SU-DHL-6 (cell line): ENCODE measurements at regions not wholly inside any gene's neighbourhood (a gene's known extent, or its start where the extent isn't known, plus 50 kb on each side); places are given as distances from the start of the nearest gene placed in this dataset.

Source experiments
- CTCF ChIP-seq: fragments of 200-600 bp; sonication (generic); IDR thresholded peaks from one replicate; pipeline ENCODE4 v1.5.1; 2017; ENCODE audit warnings: antibody characterized with exemption, mild to moderate bottlenecking, low read length, moderate library complexity; ENCODE audit not compliant: insufficient read depth, poor library complexity, severe bottlenecking
- EZH2phosphoT487 ChIP-seq: fragments of 200-600 bp; sonication (generic), shearing (Covaris generic); conservative IDR thresholded peaks from 2 replicates; pipeline ENCODE4 v1.6.1; 2018; ENCODE audit warnings: mild to moderate bottlenecking, antibody characterized with exemption, low read length, moderate library complexity, mixed read lengths

GRCh38 chr4:180542445-180543100, 1700.6 kb upstream of the TENM3 start:
- TF ChIP-seq CTCF (no peak), EZH2phosphoT487 (no peak)
